ENCODE measurements at regions not wholly inside any gene's neighbourhood (a gene's known extent, or its start where the extent isn't known, plus 50 kb on each side); places are given as distances from the start of the nearest gene placed in this dataset.

DNA sequence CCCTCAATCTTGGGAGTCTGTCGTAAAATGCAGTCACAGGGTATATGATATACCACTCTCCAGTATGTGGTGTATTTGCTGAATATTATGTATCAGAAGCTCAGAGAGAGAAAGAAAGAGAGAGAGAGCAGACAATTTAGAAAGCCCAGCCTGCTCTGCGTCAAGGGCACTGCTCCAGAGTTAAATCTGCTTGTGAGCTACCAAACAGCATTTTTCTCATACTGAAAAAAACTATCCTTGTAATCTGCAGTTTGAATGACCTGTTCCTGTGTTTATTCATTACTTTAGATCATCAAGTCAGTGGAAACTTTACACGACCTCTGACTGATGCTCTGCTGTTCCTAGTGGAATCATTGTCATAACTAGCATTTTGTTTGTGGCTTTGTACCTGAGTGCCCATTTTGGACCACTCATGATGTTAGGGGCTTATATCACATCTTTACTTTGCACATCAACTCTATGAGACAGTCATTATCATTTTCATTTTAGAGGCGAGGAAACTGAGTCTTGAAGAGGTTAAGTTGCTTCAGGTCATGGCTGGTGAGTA is 89.2 kb upstream of the PELI1 start:
- no peak overlapping the region for H3K9ac ChIP-seq (ENCODE audit: low read depth in 1 of 2, low read length in 2 of 2)

DNA sequence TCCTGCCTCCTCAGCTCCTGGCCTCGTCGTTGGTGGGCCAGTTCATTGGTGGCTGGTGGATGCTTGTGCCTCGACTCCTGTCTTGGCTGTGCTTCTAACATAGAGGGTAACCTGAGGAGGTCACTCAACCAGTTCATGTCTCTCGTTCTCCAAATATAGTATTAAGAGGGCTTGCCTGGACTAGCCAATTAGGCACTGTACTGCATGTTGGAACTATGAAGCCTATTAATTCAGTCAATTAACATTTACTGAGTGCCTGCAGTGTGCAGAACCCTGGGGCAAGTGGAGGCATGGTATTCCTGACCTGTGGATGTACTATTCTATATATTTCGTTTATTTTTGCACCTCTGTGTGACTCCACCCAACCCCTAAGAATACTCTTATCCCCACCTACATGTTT is 89.9 kb upstream of the PELI1 start:
- Histone ChIP-seq H3K27ac (ENCODE audit: low read depth, low read length) (no peak overlapping the region), H3K27me3 (ENCODE audit: control insufficient read depth in 1 of 2, insufficient read depth in 2 of 2, low read length in 2 of 2) (no peaks in the 10 kb centered on the region), H3K36me3 (ENCODE audit: control insufficient read depth in 1 of 2, insufficient read depth in 2 of 2, low read length in 2 of 2) (no peaks in the 10 kb centered on the region), H3K4me3 (ENCODE audit: low read depth in 1 of 2, low read length in 2 of 2) (no peak overlapping the region), H3K9ac (ENCODE audit: low read depth in 1 of 2, low read length in 2 of 2) (no peak overlapping the region), H3K4me1 (ENCODE audit: control insufficient read depth in 1 of 2, insufficient read depth in 2 of 2, low read length in 2 of 2) (no peaks in the 10 kb centered on the region), H3K9me3 (ENCODE audit: control insufficient read depth in 1 of 2, low read length in 2 of 2) (no peaks in the 10 kb centered on the region)

More for the DNA sequence above, 89.2 kb upstream of the PELI1 start:
- no peaks in the 10 kb centered on the region for H3K36me3 ChIP-seq (ENCODE audit: control insufficient read depth in 1 of 2, insufficient read depth in 2 of 2, low read length in 2 of 2)
- H3K9me3 ChIP-seq (ENCODE audit: control insufficient read depth in 1 of 2, low read length in 2 of 2): no peaks in the 10 kb centered on the region
- peaks cover 0 to 4% of the 10 kb centered on the region in 2 donors for H3K4me1 ChIP-seq (ENCODE audit: control insufficient read depth in 1 of 2, insufficient read depth in 2 of 2, low read length in 2 of 2)
- H3K27me3 ChIP-seq (ENCODE audit: control insufficient read depth in 1 of 2, insufficient read depth in 2 of 2, low read length in 2 of 2): no peaks in the 10 kb centered on the region
- no peak overlapping the region for H3K4me3 ChIP-seq (ENCODE audit: low read depth in 1 of 2, low read length in 2 of 2)
- H3K27ac ChIP-seq (ENCODE audit: low read depth, low read length): no peak overlapping the region

GRCh38 chr2:64234785-64235184 is 90.6 kb upstream of the PELI1 start:
- H3K4me1 ChIP-seq (ENCODE audit: control insufficient read depth in 1 of 2, insufficient read depth in 2 of 2, low read length in 2 of 2): no peaks in the 10 kb centered on the region
- H3K27ac ChIP-seq (ENCODE audit: low read depth, low read length): no peak overlapping the region
- H3K27me3 ChIP-seq (ENCODE audit: control insufficient read depth in 1 of 2, insufficient read depth in 2 of 2, low read length in 2 of 2): no peaks in the 10 kb centered on the region
- no peaks in the 10 kb centered on the region for H3K9me3 ChIP-seq (ENCODE audit: control insufficient read depth in 1 of 2, low read length in 2 of 2)
- H3K36me3 ChIP-seq (ENCODE audit: control insufficient read depth in 1 of 2, insufficient read depth in 2 of 2, low read length in 2 of 2): no peaks in the 10 kb centered on the region
- H3K4me3 ChIP-seq (ENCODE audit: low read depth in 1 of 2, low read length in 2 of 2): no peak overlapping the region
- H3K9ac ChIP-seq (ENCODE audit: low read depth in 1 of 2, low read length in 2 of 2): no peak overlapping the region

DNA sequence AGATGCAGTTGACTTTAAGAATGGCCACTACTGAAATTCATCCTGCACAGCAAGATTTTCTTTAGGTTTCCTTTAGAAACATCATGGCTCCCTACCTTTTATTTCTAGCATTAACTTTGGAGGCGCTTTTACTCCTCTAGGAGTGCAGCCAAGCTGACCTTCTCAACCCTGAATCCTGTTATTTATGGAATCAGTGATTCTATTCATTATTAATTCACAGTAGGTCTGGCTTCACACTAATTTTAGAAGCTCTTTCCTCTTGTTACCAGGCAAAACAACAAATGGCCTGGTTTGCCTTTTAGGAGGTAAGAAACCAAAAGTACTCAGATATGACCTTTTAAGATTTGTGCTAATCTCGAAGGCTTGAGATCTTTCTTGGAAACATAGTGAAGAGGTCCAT is 93.0 kb upstream of the PELI1 start:
- Histone ChIP-seq H3K9me3 (ENCODE audit: control insufficient read depth in 1 of 2, low read length in 2 of 2) (no peaks in the 10 kb centered on the region), H3K36me3 (ENCODE audit: control insufficient read depth in 1 of 2, insufficient read depth in 2 of 2, low read length in 2 of 2) (no peaks in the 10 kb centered on the region), H3K4me1 (ENCODE audit: control insufficient read depth in 1 of 2, insufficient read depth in 2 of 2, low read length in 2 of 2) (no peaks in the 10 kb centered on the region), H3K27me3 (ENCODE audit: control insufficient read depth in 1 of 2, insufficient read depth in 2 of 2, low read length in 2 of 2) (no peaks in the 10 kb centered on the region), H3K4me3 (ENCODE audit: low read depth in 1 of 2, low read length in 2 of 2) (no peak overlapping the region), H3K27ac (ENCODE audit: low read depth, low read length) (no peak overlapping the region), H3K9ac (ENCODE audit: low read depth in 1 of 2, low read length in 2 of 2) (no peak overlapping the region)

DNA sequence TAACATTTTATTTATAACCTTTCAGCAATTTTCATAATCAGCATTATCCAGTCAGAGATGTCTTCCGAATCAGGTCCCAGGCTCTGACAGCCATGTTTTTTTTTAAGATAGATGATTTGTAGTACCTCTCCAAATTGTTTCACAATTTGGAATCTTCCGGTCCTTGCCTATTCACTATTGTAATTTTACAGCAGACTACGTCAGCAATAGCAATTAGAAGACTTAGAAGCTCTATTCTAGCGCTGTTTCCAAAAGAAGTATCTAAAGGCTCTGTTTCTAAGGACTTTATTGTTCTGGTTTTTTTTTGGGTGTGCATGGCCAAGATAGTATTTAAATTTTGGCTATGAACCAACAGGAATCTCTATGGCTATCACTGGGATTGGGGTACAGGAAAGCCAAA is 94.6 kb upstream of the PELI1 start:
- Histone ChIP-seq H3K27me3 (ENCODE audit: control insufficient read depth in 1 of 2, insufficient read depth in 2 of 2, low read length in 2 of 2) (no peaks in the 10 kb centered on the region), H3K4me3 (ENCODE audit: low read depth in 1 of 2, low read length in 2 of 2) (no peak overlapping the region), H3K27ac (ENCODE audit: low read depth, low read length) (no peak overlapping the region), H3K9me3 (ENCODE audit: control insufficient read depth in 1 of 2, low read length in 2 of 2) (no peaks in the 10 kb centered on the region), H3K36me3 (ENCODE audit: control insufficient read depth in 1 of 2, insufficient read depth in 2 of 2, low read length in 2 of 2) (no peaks in the 10 kb centered on the region), H3K4me1 (ENCODE audit: control insufficient read depth in 1 of 2, insufficient read depth in 2 of 2, low read length in 2 of 2) (peaks cover 4 to 8% of the 10 kb centered on the region in 2 donors), H3K9ac (ENCODE audit: low read depth in 1 of 2, low read length in 2 of 2) (no peak overlapping the region)

DNA sequence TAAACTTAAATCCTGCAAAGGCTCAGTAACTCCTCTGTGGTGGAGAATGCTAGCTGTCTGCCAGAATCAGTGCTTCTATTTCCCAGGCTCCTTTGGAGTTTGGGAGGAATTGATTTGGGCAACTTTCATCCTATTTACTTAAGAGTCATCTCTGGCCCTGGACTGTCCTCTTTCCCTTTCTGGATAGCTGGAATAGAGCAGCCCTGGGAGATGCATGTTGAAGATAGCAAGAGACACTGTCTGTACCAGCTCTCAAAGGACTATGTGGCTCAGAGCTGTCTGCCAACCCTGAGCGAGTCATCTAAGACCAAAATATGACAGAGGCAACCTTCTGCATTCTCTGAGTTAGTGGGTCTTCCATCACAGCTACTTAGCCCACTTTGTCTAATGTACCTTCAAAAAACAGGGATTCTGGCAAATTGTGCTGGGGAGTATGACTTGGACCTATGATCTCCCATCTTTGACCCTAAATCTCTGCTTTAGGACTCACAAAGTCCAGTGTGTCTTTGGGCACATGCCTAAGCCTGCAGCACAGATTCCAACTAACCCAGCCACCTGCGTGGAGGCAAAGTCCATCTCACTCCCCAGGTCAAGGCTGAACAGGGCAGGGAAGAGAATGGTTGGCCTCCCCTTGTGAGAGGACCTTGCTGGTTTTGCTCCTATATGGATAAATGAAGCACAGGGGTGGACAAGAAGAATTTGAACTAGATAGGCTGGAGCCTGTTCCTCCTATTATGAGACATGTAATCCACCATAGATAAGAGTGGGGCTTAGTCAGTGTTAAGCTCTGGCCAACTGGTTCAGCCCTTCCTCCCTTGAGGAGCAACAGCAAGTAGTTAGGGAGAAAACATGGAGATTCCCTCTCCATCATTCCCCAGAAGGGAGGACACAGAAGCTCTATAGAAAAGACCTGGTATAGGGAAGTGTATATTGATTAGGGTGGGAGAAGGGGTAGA is 99.1 kb upstream of the PELI1 start:
- no peak overlapping the region for H3K27ac ChIP-seq (ENCODE audit: low read depth, low read length)
- no peaks in the 10 kb centered on the region for H3K9me3 ChIP-seq (ENCODE audit: control insufficient read depth in 1 of 2, low read length in 2 of 2)
- H3K9ac ChIP-seq (ENCODE audit: low read depth in 1 of 2, low read length in 2 of 2): no peak overlapping the region
- H3K4me3 ChIP-seq (ENCODE audit: low read depth in 1 of 2, low read length in 2 of 2): no peak overlapping the region
- H3K4me1 ChIP-seq (ENCODE audit: control insufficient read depth in 1 of 2, insufficient read depth in 2 of 2, low read length in 2 of 2): peaks cover 4 to 8% of the 10 kb centered on the region in 2 donors
- no peaks in the 10 kb centered on the region for H3K27me3 ChIP-seq (ENCODE audit: control insufficient read depth in 1 of 2, insufficient read depth in 2 of 2, low read length in 2 of 2)
- no peaks in the 10 kb centered on the region for H3K36me3 ChIP-seq (ENCODE audit: control insufficient read depth in 1 of 2, insufficient read depth in 2 of 2, low read length in 2 of 2)

DNA sequence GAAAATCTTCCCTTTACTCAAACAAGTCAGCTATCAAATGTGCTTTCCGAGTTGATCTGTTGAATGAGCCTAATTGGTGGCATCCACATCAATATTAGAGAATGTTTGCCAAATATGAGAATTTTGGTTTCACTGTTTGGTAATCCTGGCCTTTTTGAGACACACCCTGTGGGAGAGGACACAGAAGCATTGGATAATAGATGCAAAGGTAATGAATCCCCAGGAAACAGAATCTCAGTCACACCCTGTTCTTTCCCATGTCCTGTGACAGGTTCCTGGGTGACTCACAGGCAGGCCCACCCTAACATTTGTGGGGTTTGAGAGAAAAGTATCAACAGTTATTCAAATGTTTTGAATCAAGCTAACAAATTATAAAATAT is 99.8 kb upstream of the PELI1 start:
- Histone ChIP-seq H3K9ac (ENCODE audit: low read depth in 1 of 2, low read length in 2 of 2) (no peak overlapping the region), H3K27ac (ENCODE audit: low read depth, low read length) (no peak overlapping the region), H3K4me3 (ENCODE audit: low read depth in 1 of 2, low read length in 2 of 2) (no peak overlapping the region), H3K36me3 (ENCODE audit: control insufficient read depth in 1 of 2, insufficient read depth in 2 of 2, low read length in 2 of 2) (no peaks in the 10 kb centered on the region), H3K9me3 (ENCODE audit: control insufficient read depth in 1 of 2, low read length in 2 of 2) (no peaks in the 10 kb centered on the region), H3K27me3 (ENCODE audit: control insufficient read depth in 1 of 2, insufficient read depth in 2 of 2, low read length in 2 of 2) (no peaks in the 10 kb centered on the region), H3K4me1 (ENCODE audit: control insufficient read depth in 1 of 2, insufficient read depth in 2 of 2, low read length in 2 of 2) (peaks cover 4 to 8% of the 10 kb centered on the region in 2 donors)

- H3K36me3 ChIP-seq (ENCODE audit: control insufficient read depth in 1 of 2, insufficient read depth in 2 of 2, low read length in 2 of 2): no peaks in the 10 kb centered on the region
- H3K4me3 ChIP-seq (ENCODE audit: low read depth in 1 of 2, low read length in 2 of 2): no peak overlapping the region
- no peak overlapping the region for H3K9ac ChIP-seq (ENCODE audit: low read depth in 1 of 2, low read length in 2 of 2)
- H3K4me1 ChIP-seq (ENCODE audit: control insufficient read depth in 1 of 2, insufficient read depth in 2 of 2, low read length in 2 of 2): peaks cover 4 to 8% of the 10 kb centered on the region in 2 donors
- no peak overlapping the region for H3K27ac ChIP-seq (ENCODE audit: low read depth, low read length)
- no peaks in the 10 kb centered on the region for H3K9me3 ChIP-seq (ENCODE audit: control insufficient read depth in 1 of 2, low read length in 2 of 2)
- H3K27me3 ChIP-seq (ENCODE audit: control insufficient read depth in 1 of 2, insufficient read depth in 2 of 2, low read length in 2 of 2): no peaks in the 10 kb centered on the region
Observed at GRCh38 chr2:64245631-64246030, 101.4 kb upstream of the PELI1 start.

- Histone ChIP-seq H3K36me3 (ENCODE audit: control insufficient read depth in 1 of 2, insufficient read depth in 2 of 2, low read length in 2 of 2) (no peaks in the 10 kb centered on the region), H3K4me1 (ENCODE audit: control insufficient read depth in 1 of 2, insufficient read depth in 2 of 2, low read length in 2 of 2) (peaks cover 4 to 8% of the 10 kb centered on the region in 2 donors), H3K9me3 (ENCODE audit: control insufficient read depth in 1 of 2, low read length in 2 of 2) (no peaks in the 10 kb centered on the region), H3K9ac (ENCODE audit: low read depth in 1 of 2, low read length in 2 of 2) (no peak overlapping the region), H3K27ac (ENCODE audit: low read depth, low read length) (no peak overlapping the region), H3K27me3 (ENCODE audit: control insufficient read depth in 1 of 2, insufficient read depth in 2 of 2, low read length in 2 of 2) (no peaks in the 10 kb centered on the region), H3K4me3 (ENCODE audit: low read depth in 1 of 2, low read length in 2 of 2) (no peak overlapping the region)
Observed at GRCh38 chr2:64246962-64247361, 102.7 kb upstream of the PELI1 start.

DNA sequence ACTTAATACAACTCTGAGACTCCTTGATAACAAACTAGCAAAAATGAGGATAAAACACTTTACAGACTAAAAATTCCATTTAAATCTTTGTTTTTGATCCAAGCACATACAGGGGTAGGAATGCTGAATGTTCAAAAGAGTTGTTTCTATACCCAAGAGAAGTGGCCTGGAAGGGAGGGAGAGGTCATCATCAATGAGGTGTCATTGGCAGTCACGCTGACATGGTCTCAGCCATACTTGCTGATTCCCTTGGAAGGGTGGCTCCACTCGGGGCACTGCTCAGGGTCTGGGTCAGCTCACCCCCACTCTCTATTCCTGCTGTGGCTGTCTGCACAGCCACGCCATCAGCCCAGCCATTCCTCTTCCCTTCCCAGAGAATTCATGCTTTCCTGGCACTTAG is 105.2 kb upstream of the PELI1 start:
- Histone ChIP-seq H3K27ac (ENCODE audit: low read depth, low read length) (no peak overlapping the region), H3K4me3 (ENCODE audit: low read depth in 1 of 2, low read length in 2 of 2) (no peak overlapping the region), H3K9me3 (ENCODE audit: control insufficient read depth in 1 of 2, low read length in 2 of 2) (no peaks in the 10 kb centered on the region), H3K36me3 (ENCODE audit: control insufficient read depth in 1 of 2, insufficient read depth in 2 of 2, low read length in 2 of 2) (no peaks in the 10 kb centered on the region), H3K9ac (ENCODE audit: low read depth in 1 of 2, low read length in 2 of 2) (no peak overlapping the region), H3K4me1 (ENCODE audit: control insufficient read depth in 1 of 2, insufficient read depth in 2 of 2, low read length in 2 of 2) (no peaks in the 10 kb centered on the region), H3K27me3 (ENCODE audit: control insufficient read depth in 1 of 2, insufficient read depth in 2 of 2, low read length in 2 of 2) (no peaks in the 10 kb centered on the region)
